HTR-8/SVneo (cell line): ENCODE measurements at regions not wholly inside any gene's neighbourhood (a gene's known extent, or its start where the extent isn't known, plus 50 kb on each side); places are given as distances from the start of the nearest gene placed in this dataset.
"Not testable (repeated sequence)": the region's sequence is repeated elsewhere in the genome, so short reads cannot be mapped to it uniquely, and the experiment has no call there.

Experiments
- DNase-seq: peaks from one replicate; pipeline ENCODE4 v3.0.0; 2011; ENCODE audit warnings: low spot score, mixed read lengths; ENCODE audit not compliant: insufficient read length
- FAIRE-seq: peaks from 2 replicates; lab custom pipeline; 2011; peaks lifted over from hg19 to GRCh38; lab: Jason Lieb, UNC

GRCh38 chr4:111435986-111436744 lies 709.1 kb upstream of the FAM241A start:
- no peak for FAIRE-seq
- DNase-seq, result no peak

GRCh38 chr4:111441687-111442086 lies 703.6 kb upstream of the FAM241A start:
- DNase-seq (no peak), FAIRE-seq (no peak)

- not testable (repeated sequence) for FAIRE-seq, DNase-seq
Measured at GRCh38 chr4:111444836-111445235, 700.4 kb upstream of the FAM241A start.

- FAIRE-seq (no peak), DNase-seq (no peak)
Measured at GRCh38 chr4:111449657-111450056, 695.6 kb upstream of the FAM241A start.

- DNase-seq (no peak), FAIRE-seq (no peak)
Measured at GRCh38 chr4:111450867-111451266, 694.4 kb upstream of the FAM241A start.

GRCh38 chr4:111453216-111453615 lies 692.0 kb upstream of the FAM241A start:
- FAIRE-seq (no peak), DNase-seq (no peak)

GRCh38 chr4:111454961-111455360 lies 690.3 kb upstream of the FAM241A start:
- no peak for FAIRE-seq
- no peak for DNase-seq

- FAIRE-seq, result no peak
- DNase-seq, result no peak
Measured at GRCh38 chr4:111464251-111465045, 680.8 kb upstream of the FAM241A start.

- no peak for FAIRE-seq
- DNase-seq, result no peak
Measured at GRCh38 chr4:111466811-111467604, 678.2 kb upstream of the FAM241A start.

GRCh38 chr4:111475001-111475400 lies 670.3 kb upstream of the FAM241A start:
- peak; percentile 1 for DNase-seq

GRCh38 chr4:111475666-111476065 lies 669.6 kb upstream of the FAM241A start:
- FAIRE-seq (no peak), DNase-seq (no peak)

More at GRCh38 chr4:111475001-111475400, 670.3 kb upstream of the FAM241A start:
- no peak for FAIRE-seq

GRCh38 chr4:111480510-111480909 lies 664.7 kb upstream of the FAM241A start:
- DNase-seq (no peak), FAIRE-seq (no peak)

- FAIRE-seq (no peak), DNase-seq (no peak)
Measured at GRCh38 chr4:111483375-111484169, 661.7 kb upstream of the FAM241A start.

- no peak for DNase-seq
- FAIRE-seq, result no peak
Measured at GRCh38 chr4:111492496-111492895, 652.8 kb upstream of the FAM241A start.

GRCh38 chr4:111494471-111494870 lies 650.8 kb upstream of the FAM241A start:
- DNase-seq (no peak), FAIRE-seq (no peak)

GRCh38 chr4:111494971-111495370 lies 650.3 kb upstream of the FAM241A start:
- DNase-seq, result no peak
- no peak for FAIRE-seq

GRCh38 chr4:111499291-111499690 lies 646.0 kb upstream of the FAM241A start:
- DNase-seq, result no peak
- FAIRE-seq, result no peak

GRCh38 chr4:111499706-111500105 lies 645.5 kb upstream of the FAM241A start:
- DNase-seq (no peak), FAIRE-seq (no peak)

- DNase-seq (no peak), FAIRE-seq (no peak)
Measured at GRCh38 chr4:111500858-111501257, 644.4 kb upstream of the FAM241A start.

GRCh38 chr4:111501946-111502345 lies 643.3 kb upstream of the FAM241A start:
- DNase-seq (no peak), FAIRE-seq (no peak)
